HCT116 (cell line): ENCODE measurements at regions not wholly inside any gene's neighbourhood (a gene's known extent, or its start where the extent isn't known, plus 50 kb on each side); places are given as distances from the start of the nearest gene placed in this dataset.

Source experiments
- EGR1 ChIP-seq: IDR thresholded peaks from 2 replicates; pipeline ENCODE4 v1.6.1; 2012; ENCODE audit warnings: low read depth
- EZH2 ChIP-seq: fragments of 200-600 bp; sonication (generic); IDR thresholded peaks from 2 replicates; pipeline ENCODE4 v1.6.1; 2017; ENCODE audit warnings: antibody characterized with exemption, mixed run types
- FOSL1 ChIP-seq: IDR thresholded peaks from 2 replicates; pipeline ENCODE4 v1.6.1; 2012; ENCODE audit warnings: low read depth
- JUND ChIP-seq: IDR thresholded peaks from 2 replicates; pipeline ENCODE4 v1.6.1; 2012
- POLR2A ChIP-seq: IDR thresholded peaks from 2 replicates; pipeline ENCODE4 v1.7.0; 2011; ENCODE audit warnings: borderline replicate concordance; ENCODE audit not compliant: insufficient read depth, insufficient read length; ENCODE audit errors: extremely low read depth
- POLR2AphosphoS5 ChIP-seq: IDR thresholded peaks from 2 replicates; pipeline ENCODE4 v1.6.1; 2011; ENCODE audit warnings: mild to moderate bottlenecking, low read depth, low read length, moderate library complexity
- RAD21 ChIP-seq: IDR thresholded peaks from 2 replicates; pipeline ENCODE4 v1.6.1; 2012; ENCODE audit warnings: low read depth, mild to moderate bottlenecking
- SP1 ChIP-seq: IDR thresholded peaks from 2 replicates; pipeline ENCODE4 v1.6.1; 2012; ENCODE audit warnings: low read depth
- SRF ChIP-seq: IDR thresholded peaks from 2 replicates; pipeline ENCODE4 v1.6.1; 2012; ENCODE audit warnings: low read depth
- YY1 ChIP-seq: IDR thresholded peaks from 2 replicates; pipeline ENCODE4 v1.6.1; 2011; ENCODE audit warnings: low read length, low read depth, moderate library complexity, mild to moderate bottlenecking; ENCODE audit not compliant: insufficient replicate concordance; ENCODE audit errors: extremely low read depth
- ZFX ChIP-seq: fragments of 450-650 bp; IDR thresholded peaks from 2 replicates; pipeline ENCODE4 v1.6.1; 2017
- ZNF274 ChIP-seq: fragments of 200-500 bp; sonication (Bioruptor generic); IDR thresholded peaks from 2 replicates; pipeline ENCODE4 v1.6.1; 2014; ENCODE audit warnings: mild to moderate bottlenecking, low read depth, low read length, inconsistent platforms
- TF ChIP-seq, protein P1 (sequence below), 3 experiments: fragments of 200-600 bp in 1 of 3; sonication (generic) in 1 of 3; IDR thresholded peaks in 2 of 3; conservative IDR thresholded peaks in 1 of 3; 2 replicates each; pipeline ENCODE4 v1.5.1; 2012 to 2017; ENCODE audit warnings: low read depth in 2 of 3, low read length in 2 of 3, antibody characterized with exemption in 1 of 3, borderline replicate concordance in 1 of 3, control low read depth in 1 of 3, mild to moderate bottlenecking in 1 of 3, mixed read lengths in 1 of 3, mixed run types in 1 of 3, moderate library complexity in 1 of 3; ENCODE audit not compliant: insufficient read depth in 1 of 3

DNA sequence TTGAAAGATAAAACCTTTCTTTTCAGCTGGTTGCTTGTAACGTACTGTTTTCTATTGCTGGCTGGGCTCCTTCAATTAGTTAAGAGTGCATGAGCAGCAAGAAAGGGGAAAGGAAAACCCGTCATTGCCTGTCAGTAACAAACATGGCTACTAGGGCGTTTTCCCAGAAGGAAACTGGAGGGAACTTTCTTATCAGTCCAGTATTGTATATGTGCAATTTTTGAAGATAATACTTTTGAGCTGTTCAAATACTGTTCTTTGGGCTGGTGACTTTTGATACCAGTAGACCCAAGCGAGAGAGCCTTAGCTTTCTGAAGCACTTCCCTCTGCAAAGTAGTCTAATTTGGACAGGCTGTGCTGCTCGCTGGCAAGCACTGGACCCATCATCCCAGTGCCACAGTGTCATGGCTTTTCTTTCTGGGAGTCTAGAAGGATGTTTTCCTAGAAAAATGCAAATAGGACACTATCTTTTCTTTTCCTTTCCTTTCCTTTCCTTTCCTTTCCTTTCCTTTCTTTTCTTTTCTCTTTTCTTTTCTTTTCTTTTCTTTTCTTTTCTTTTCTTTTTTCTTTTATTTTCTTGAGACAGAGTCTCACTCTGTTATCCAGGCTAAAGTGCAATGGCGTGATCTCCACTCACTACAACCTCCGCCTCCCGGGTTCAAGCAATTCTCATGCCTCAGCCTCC, 149.9 kb upstream of the SMIM23 start:
- no peak for TF ChIP-seq YY1
- TF ChIP-seq EGR1: no peak
- TF ChIP-seq, protein P1, sequence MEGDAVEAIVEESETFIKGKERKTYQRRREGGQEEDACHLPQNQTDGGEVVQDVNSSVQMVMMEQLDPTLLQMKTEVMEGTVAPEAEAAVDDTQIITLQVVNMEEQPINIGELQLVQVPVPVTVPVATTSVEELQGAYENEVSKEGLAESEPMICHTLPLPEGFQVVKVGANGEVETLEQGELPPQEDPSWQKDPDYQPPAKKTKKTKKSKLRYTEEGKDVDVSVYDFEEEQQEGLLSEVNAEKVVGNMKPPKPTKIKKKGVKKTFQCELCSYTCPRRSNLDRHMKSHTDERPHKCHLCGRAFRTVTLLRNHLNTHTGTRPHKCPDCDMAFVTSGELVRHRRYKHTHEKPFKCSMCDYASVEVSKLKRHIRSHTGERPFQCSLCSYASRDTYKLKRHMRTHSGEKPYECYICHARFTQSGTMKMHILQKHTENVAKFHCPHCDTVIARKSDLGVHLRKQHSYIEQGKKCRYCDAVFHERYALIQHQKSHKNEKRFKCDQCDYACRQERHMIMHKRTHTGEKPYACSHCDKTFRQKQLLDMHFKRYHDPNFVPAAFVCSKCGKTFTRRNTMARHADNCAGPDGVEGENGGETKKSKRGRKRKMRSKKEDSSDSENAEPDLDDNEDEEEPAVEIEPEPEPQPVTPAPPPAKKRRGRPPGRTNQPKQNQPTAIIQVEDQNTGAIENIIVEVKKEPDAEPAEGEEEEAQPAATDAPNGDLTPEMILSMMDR (IDR thresholded peaks at IDR 0.05 in 2 of 3, conservative IDR thresholded peaks at IDR 0.05 in 1 of 3; ENCODE audit: borderline replicate concordance in 1 of 3, insufficient read depth in 1 of 3, low read depth in 2 of 3, low read length in 2 of 3): no peak
- TF ChIP-seq POLR2A: no peak
- TF ChIP-seq EZH2: no peak
- no peak for TF ChIP-seq ZNF274
- no peak for TF ChIP-seq POLR2AphosphoS5
- no peak for TF ChIP-seq JUND
- TF ChIP-seq SRF: no peak
- no peak for TF ChIP-seq SP1
- TF ChIP-seq FOSL1: no peak
- TF ChIP-seq RAD21: no peak
- no peak for TF ChIP-seq ZFX
